ENCODE measurements at regions not wholly inside any gene's neighbourhood (a gene's known extent, or its start where the extent isn't known, plus 50 kb on each side); places are given as distances from the start of the nearest gene placed in this dataset.

GRCh38 chr6:74311431-74311830, 615.4 kb downstream of the CD109 start:
- TF ChIP-seq CTCF (IDR thresholded peaks at IDR 0.05) (no peak), EZH2 (IDR thresholded peaks at IDR 0.05) (no peak)
